Neural cell (in vitro differentiated cells): ENCODE measurements at regions not wholly inside any gene's neighbourhood (a gene's known extent, or its start where the extent isn't known, plus 50 kb on each side); places are given as distances from the start of the nearest gene placed in this dataset.
"Not testable (repeated sequence)": the region's sequence is repeated elsewhere in the genome, so short reads cannot be mapped to it uniquely, and the experiment has no call there.

Experiments used
- H2AFZ ChIP-seq: fragments of 200-600, 300-800 bp; sonication (generic), shearing (Covaris generic); 2 replicates; pipeline ENCODE4 v1.6.0; 2014; ENCODE audit warnings: low read depth, mild to moderate bottlenecking, antibody characterized with exemption, low read length, moderate library complexity
- H3F3A ChIP-seq: fragments of 200-600 bp; shearing (Covaris generic); 2 replicates; pipeline ENCODE4 v1.6.1; 2016; ENCODE audit warnings: mild to moderate bottlenecking, moderate library complexity, mixed read lengths, antibody characterized with exemption, low read length; ENCODE audit not compliant: insufficient read depth, poor library complexity, severe bottlenecking
- H3K27ac ChIP-seq: fragments of 200-600, 300-800 bp; sonication (generic), shearing (Covaris generic); 2 replicates; pipeline ENCODE4 v1.5.1; 2014; ENCODE audit warnings: mild to moderate bottlenecking, low read length, moderate library complexity
- H3K27me3 ChIP-seq: fragments of 300-800, 200-600 bp; sonication (generic), shearing (Covaris generic); 2 replicates; pipeline ENCODE4 v1.6.0; 2014; ENCODE audit warnings: mild to moderate bottlenecking, low read depth, low read length, moderate library complexity; ENCODE audit not compliant: insufficient read depth
- H3K36me3 ChIP-seq: fragments of 300-800, 200-600 bp; sonication (generic), shearing (Covaris generic); 2 replicates; pipeline ENCODE4 v1.5.1; 2014; ENCODE audit warnings: mild to moderate bottlenecking, antibody characterized with exemption, low read length, moderate library complexity; ENCODE audit not compliant: insufficient read depth
- H3K4me2 ChIP-seq: fragments of 300-800, 200-600 bp; sonication (generic), shearing (Covaris generic); 2 replicates; pipeline ENCODE4 v1.6.0; 2014; ENCODE audit warnings: mild to moderate bottlenecking, low read length
- H3K4me3 ChIP-seq: fragments of 300-800, 200-600 bp; sonication (generic), shearing (Covaris generic); 2 replicates; pipeline ENCODE4 v1.5.1; 2014; ENCODE audit warnings: mild to moderate bottlenecking, low read length, moderate library complexity
- H3K79me2 ChIP-seq: fragments of 200-600 bp; shearing (Covaris generic); replicated peaks from 2 replicates; pipeline ENCODE4 v1.6.0; 2014; ENCODE audit warnings: mild to moderate bottlenecking, low read length, moderate library complexity; ENCODE audit not compliant: insufficient read depth
- H3K9ac ChIP-seq: fragments of 300-800, 200-600 bp; sonication (generic), shearing (Covaris generic); 2 replicates; pipeline ENCODE4 v1.6.1; 2016; ENCODE audit warnings: mild to moderate bottlenecking, low read length, mixed read lengths
- H3K9me2 ChIP-seq: fragments of 200-600 bp; shearing (Covaris generic); 2 replicates; pipeline ENCODE4 v1.6.1; 2016; ENCODE audit warnings: mild to moderate bottlenecking, low read length, mixed read lengths; ENCODE audit not compliant: insufficient read depth
- H3K9me3 ChIP-seq: fragments of 200-600, 300-800 bp; sonication (generic), shearing (Covaris generic); 2 replicates; pipeline ENCODE4 v1.6.1; 2016; ENCODE audit warnings: mild to moderate bottlenecking, mixed run types, low read length, moderate library complexity, mixed read lengths
- H4K20me1 ChIP-seq: fragments of 200-600 bp; shearing (Covaris generic); 2 replicates; pipeline ENCODE4 v1.6.1; 2016; ENCODE audit warnings: mild to moderate bottlenecking, mixed run types; ENCODE audit not compliant: insufficient read depth

GRCh38 chr5:20797216-20797615, 809.2 kb upstream of the CDH18 start:
- H3K9me2 ChIP-seq, H3K79me2 ChIP-seq, H3K27ac ChIP-seq, H3K9ac ChIP-seq, H3K4me3 ChIP-seq, H4K20me1 ChIP-seq, H3K27me3 ChIP-seq, H3K36me3 ChIP-seq, H3F3A ChIP-seq, H3K4me2 ChIP-seq, H3K9me3 ChIP-seq, H2AFZ ChIP-seq: not testable (repeated sequence)

DNA sequence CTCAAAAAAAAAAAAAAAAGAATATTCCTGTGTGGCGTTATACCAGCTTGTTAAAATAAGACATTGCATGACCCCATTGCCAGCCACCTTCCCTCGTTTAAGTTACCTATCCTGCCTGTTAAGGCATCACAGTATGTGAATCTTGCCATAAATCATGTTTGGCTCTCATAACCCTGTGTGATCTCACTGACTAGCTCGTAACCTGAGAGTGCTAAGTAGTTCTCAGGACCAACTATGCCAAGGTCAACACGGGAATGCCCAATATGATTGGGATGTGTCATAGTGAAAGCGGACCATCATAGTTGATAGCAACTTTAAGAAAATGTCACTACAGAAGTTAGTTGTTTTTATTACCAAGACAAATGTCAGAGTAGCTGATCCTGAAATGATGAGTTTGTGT, 796.8 kb upstream of the CDH18 start:
- not testable (repeated sequence) for H4K20me1 ChIP-seq, H3K4me3 ChIP-seq, H3K4me2 ChIP-seq, H3K9me3 ChIP-seq, H3K27ac ChIP-seq, H3K79me2 ChIP-seq, H3K9ac ChIP-seq, H3K27me3 ChIP-seq, H3F3A ChIP-seq, H3K36me3 ChIP-seq, H2AFZ ChIP-seq, H3K9me2 ChIP-seq

DNA sequence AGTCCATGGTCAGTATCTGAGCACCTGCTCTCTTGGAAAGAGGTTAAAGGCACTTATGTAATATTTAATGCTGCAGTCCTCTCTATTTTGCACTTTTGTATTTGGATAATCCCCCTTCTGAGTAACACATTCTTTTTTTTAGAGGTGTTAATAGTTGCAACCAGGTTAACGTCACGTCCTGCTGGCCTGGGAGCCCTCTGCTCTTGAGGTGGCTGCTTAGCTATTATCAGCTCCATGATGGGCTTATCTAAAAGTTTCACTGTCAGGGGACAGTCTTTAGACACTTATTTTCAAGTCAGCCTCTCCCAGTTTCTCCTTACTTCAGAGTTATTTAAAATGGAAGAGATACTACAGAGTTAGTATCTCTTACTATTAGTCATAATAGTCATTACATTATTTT, 795.5 kb upstream of the CDH18 start:
- not testable (repeated sequence) for H3K36me3 ChIP-seq, H3K9me3 ChIP-seq, H4K20me1 ChIP-seq, H3K9me2 ChIP-seq, H3F3A ChIP-seq, H3K4me3 ChIP-seq, H3K27ac ChIP-seq, H3K79me2 ChIP-seq, H3K4me2 ChIP-seq, H3K9ac ChIP-seq, H2AFZ ChIP-seq, H3K27me3 ChIP-seq

DNA sequence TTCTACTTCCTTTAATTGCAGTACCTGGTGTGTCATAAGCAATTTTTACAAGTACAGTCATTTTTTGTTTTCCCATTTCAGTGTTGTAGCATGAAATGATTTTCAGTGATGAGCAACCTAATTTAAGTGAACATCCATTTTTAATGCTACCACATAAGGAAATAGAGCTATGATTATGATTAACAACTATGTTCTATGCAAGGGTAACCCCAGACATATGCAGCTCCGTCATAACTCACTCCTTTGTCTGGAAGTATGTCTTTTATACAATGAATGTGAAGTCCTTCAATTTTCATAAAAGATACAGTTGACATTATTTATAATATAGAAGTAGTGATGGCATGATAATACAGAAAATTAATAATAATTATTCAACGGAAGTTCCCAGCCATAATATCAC, 783.3 kb upstream of the CDH18 start:
- H3K9ac ChIP-seq, H3K36me3 ChIP-seq, H3K27me3 ChIP-seq, H3K9me3 ChIP-seq, H3K27ac ChIP-seq, H3K79me2 ChIP-seq, H2AFZ ChIP-seq, H4K20me1 ChIP-seq, H3K4me2 ChIP-seq, H3K9me2 ChIP-seq, H3K4me3 ChIP-seq, H3F3A ChIP-seq: not testable (repeated sequence)

GRCh38 chr5:20765074-20765473, 777.1 kb upstream of the CDH18 start:
- not testable (repeated sequence) for H3K27ac ChIP-seq, H3K9me3 ChIP-seq, H3K36me3 ChIP-seq, H3F3A ChIP-seq, H4K20me1 ChIP-seq, H3K27me3 ChIP-seq, H3K4me3 ChIP-seq, H3K9me2 ChIP-seq, H3K4me2 ChIP-seq, H3K9ac ChIP-seq, H2AFZ ChIP-seq, H3K79me2 ChIP-seq

DNA sequence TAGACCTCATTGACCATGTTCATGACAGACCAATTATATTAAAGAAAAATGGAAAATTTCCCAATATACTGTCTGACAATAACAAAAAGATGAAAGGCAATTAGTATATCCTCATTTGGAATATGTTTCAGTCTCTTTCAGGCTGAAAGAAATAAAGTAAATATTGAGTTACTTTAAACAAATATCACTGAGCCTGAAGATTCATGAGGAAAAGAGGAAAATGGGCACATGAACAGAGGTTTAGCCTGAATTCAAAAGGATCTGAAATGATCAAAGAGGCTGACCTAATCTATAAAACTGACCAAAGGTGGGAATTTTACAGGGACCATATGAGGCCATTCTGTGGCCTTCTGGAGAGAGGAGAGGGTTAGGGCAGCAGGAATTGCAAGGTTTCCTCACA, 771.5 kb upstream of the CDH18 start:
- H3K27me3 ChIP-seq, H4K20me1 ChIP-seq, H3K79me2 ChIP-seq, H3K9me3 ChIP-seq, H3K36me3 ChIP-seq, H3K9ac ChIP-seq, H3K4me3 ChIP-seq, H3F3A ChIP-seq, H3K9me2 ChIP-seq, H3K27ac ChIP-seq, H2AFZ ChIP-seq, H3K4me2 ChIP-seq: not testable (repeated sequence)

- not testable (repeated sequence) for H3F3A ChIP-seq, H3K36me3 ChIP-seq, H3K9me3 ChIP-seq, H3K79me2 ChIP-seq, H3K9me2 ChIP-seq, H3K9ac ChIP-seq, H4K20me1 ChIP-seq, H3K4me3 ChIP-seq, H2AFZ ChIP-seq, H3K27ac ChIP-seq, H3K4me2 ChIP-seq, H3K27me3 ChIP-seq
Measured at GRCh38 chr5:20752179-20752578, 764.2 kb upstream of the CDH18 start.

DNA sequence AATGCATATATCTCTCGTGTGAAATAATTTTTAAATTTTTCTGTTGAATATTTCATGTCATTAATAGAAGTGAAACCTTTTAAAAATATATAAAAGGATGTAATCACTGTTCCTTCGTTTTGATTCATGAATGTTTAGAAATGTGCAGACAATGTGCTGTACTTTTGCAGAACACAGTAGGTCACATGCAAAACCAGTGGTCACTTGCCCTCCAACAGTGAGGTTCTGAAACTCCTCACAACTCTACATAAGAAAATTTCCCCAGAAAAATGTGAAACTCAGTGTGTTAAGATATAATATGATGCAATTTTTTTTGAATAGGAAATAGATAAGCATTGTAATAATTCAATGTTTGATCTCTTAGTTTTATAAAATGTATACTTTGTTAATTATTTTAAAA, 747.7 kb upstream of the CDH18 start:
- not testable (repeated sequence) for H4K20me1 ChIP-seq, H3K36me3 ChIP-seq, H3K9me2 ChIP-seq, H2AFZ ChIP-seq, H3F3A ChIP-seq, H3K4me2 ChIP-seq, H3K9ac ChIP-seq, H3K27me3 ChIP-seq, H3K79me2 ChIP-seq, H3K9me3 ChIP-seq, H3K27ac ChIP-seq, H3K4me3 ChIP-seq
